Ectodermal cell (in vitro differentiated cells): ENCODE measurements at regions not wholly inside any gene's neighbourhood (a gene's known extent, or its start where the extent isn't known, plus 50 kb on each side); places are given as distances from the start of the nearest gene placed in this dataset.

ENCODE experiments used
- H3K27ac ChIP-seq: 2 replicates; pipeline ENCODE4 v1.7.0; 2013; ENCODE audit warnings: mild to moderate bottlenecking, low read depth, low read length; ENCODE audit not compliant: insufficient read depth, poor library complexity, severe bottlenecking
- H3K27me3 ChIP-seq: 2 replicates; pipeline ENCODE4 v1.7.0; 2013; ENCODE audit warnings: mild to moderate bottlenecking, low read length; ENCODE audit not compliant: insufficient read depth, control insufficient read depth, poor library complexity, severe bottlenecking
- H3K36me3 ChIP-seq: one replicate; pipeline ENCODE4 v1.7.0; 2013; ENCODE audit warnings: low read length; ENCODE audit not compliant: control insufficient read depth, insufficient read depth
- H3K4me1 ChIP-seq: one replicate; pipeline ENCODE4 v1.7.0; 2013; ENCODE audit warnings: low read length; ENCODE audit not compliant: control insufficient read depth, insufficient read depth
- H3K4me3 ChIP-seq: 2 replicates; pipeline ENCODE4 v1.7.0; 2013; ENCODE audit warnings: low read depth, low read length, control low read depth; ENCODE audit not compliant: insufficient read depth
- H3K9me3 ChIP-seq: 2 replicates; pipeline ENCODE4 v1.7.0; 2013; ENCODE audit warnings: mild to moderate bottlenecking, low read length, moderate library complexity; ENCODE audit not compliant: control insufficient read depth
- WGBS, 2 experiments: methylation state at CpG; one replicate each; pipeline ENCODE4 v1.1.7; 2013; ENCODE audit warnings: missing lambda C conversion rate in 2 of 2; 5-methylcytosine and 5-hydroxymethylcytosine counted together

GRCh38 chr10:91049296-91049987 lies 128.6 kb upstream of the ANKRD1 start:
- H3K4me3 ChIP-seq, result no peak overlapping the region
- H3K36me3 ChIP-seq, result no peaks in the 10 kb centered on the region
- WGBS, 2 experiments, result 64 to 74% methylated on average over 2 of the region's 2 CpGs
- H3K4me1 ChIP-seq, result peaks cover 39% of the 10 kb centered on the region
- no peaks in the 10 kb centered on the region for H3K27me3 ChIP-seq
- no peaks in the 10 kb centered on the region for H3K9me3 ChIP-seq
- peak overlapping the region; percentile 84 for H3K27ac ChIP-seq

GRCh38 chr10:91049988-91050360 lies 129.1 kb upstream of the ANKRD1 start:
- Histone ChIP-seq H3K4me3 (no peak overlapping the region), H3K9me3 (no peaks in the 10 kb centered on the region), H3K36me3 (no peaks in the 10 kb centered on the region), H3K4me1 (peaks cover 39% of the 10 kb centered on the region), H3K27me3 (no peaks in the 10 kb centered on the region), H3K27ac (peak overlapping the region; percentile 84)
- 76 to 90% methylated on average over 2 of the region's 2 CpGs for WGBS, 2 experiments

GRCh38 chr10:91050371-91051034 lies 129.6 kb upstream of the ANKRD1 start:
- H3K4me1 ChIP-seq, result peaks cover 39% of the 10 kb centered on the region

GRCh38 chr10:91051829-91052228 lies 130.9 kb upstream of the ANKRD1 start:
- Histone ChIP-seq H3K27ac (no peak overlapping the region), H3K9me3 (no peaks in the 10 kb centered on the region), H3K36me3 (no peaks in the 10 kb centered on the region), H3K4me1 (peaks cover 39% of the 10 kb centered on the region), H3K27me3 (no peaks in the 10 kb centered on the region), H3K4me3 (no peak overlapping the region)
- WGBS, 2 experiments, result 80 to 87% methylated on average over 3 of the region's 3 CpGs

More at GRCh38 chr10:91050371-91051034, 129.6 kb upstream of the ANKRD1 start:
- Histone ChIP-seq H3K27ac (peak overlapping the region; percentile 84), H3K4me3 (no peak overlapping the region), H3K27me3 (no peaks in the 10 kb centered on the region), H3K9me3 (no peaks in the 10 kb centered on the region), H3K36me3 (no peaks in the 10 kb centered on the region)
- WGBS, 2 experiments, result 51 to 52% methylated on average over 6 of the region's 6 CpGs

GRCh38 chr10:91054325-91054724 lies 133.4 kb upstream of the ANKRD1 start:
- 62 to 75% methylated on average over 2 of the region's 2 CpGs for WGBS, 2 experiments
- no peaks in the 10 kb centered on the region for H3K9me3 ChIP-seq
- peaks cover 33% of the 10 kb centered on the region for H3K4me1 ChIP-seq
- no peaks in the 10 kb centered on the region for H3K36me3 ChIP-seq
- H3K4me3 ChIP-seq, result no peak overlapping the region
- H3K27ac ChIP-seq, result peak overlapping the region; percentile 74
- no peaks in the 10 kb centered on the region for H3K27me3 ChIP-seq

- H3K4me3 ChIP-seq, result no peak overlapping the region
- H3K27ac ChIP-seq, result no peak overlapping the region
- H3K36me3 ChIP-seq, result no peaks in the 10 kb centered on the region
- no peaks in the 10 kb centered on the region for H3K27me3 ChIP-seq
- H3K9me3 ChIP-seq, result no peaks in the 10 kb centered on the region
- peaks cover 9% of the 10 kb centered on the region for H3K4me1 ChIP-seq
Observed at GRCh38 chr10:91061187-91061586, 140.3 kb upstream of the ANKRD1 start.

GRCh38 chr10:91061608-91062007 lies 140.7 kb upstream of the ANKRD1 start:
- H3K27me3 ChIP-seq, result no peaks in the 10 kb centered on the region

GRCh38 chr10:91062091-91062490 lies 141.2 kb upstream of the ANKRD1 start:
- Histone ChIP-seq H3K27me3 (no peaks in the 10 kb centered on the region), H3K36me3 (no peaks in the 10 kb centered on the region), H3K4me1 (peaks cover 9% of the 10 kb centered on the region), H3K9me3 (no peaks in the 10 kb centered on the region), H3K4me3 (no peak overlapping the region), H3K27ac (no peak overlapping the region)
- 91 to 100% methylated on average over 1 to 3 of the region's 3 CpGs for WGBS, 2 experiments

More at GRCh38 chr10:91061608-91062007, 140.7 kb upstream of the ANKRD1 start:
- 82 to 87% methylated on average over 2 of the region's 2 CpGs for WGBS, 2 experiments
- Histone ChIP-seq H3K4me1 (peaks cover 9% of the 10 kb centered on the region), H3K9me3 (no peaks in the 10 kb centered on the region), H3K36me3 (no peaks in the 10 kb centered on the region), H3K27ac (no peak overlapping the region), H3K4me3 (no peak overlapping the region)

GRCh38 chr10:91071786-91072185 lies 148.7 kb upstream of the PCGF5 start:
- no peaks in the 10 kb centered on the region for H3K36me3 ChIP-seq
- WGBS, 2 experiments, result 44 to 48% methylated on average over 1 of the region's 1 CpG
- no peaks in the 10 kb centered on the region for H3K4me1 ChIP-seq
- no peaks in the 10 kb centered on the region for H3K27me3 ChIP-seq
- H3K4me3 ChIP-seq, result no peak overlapping the region
- no peaks in the 10 kb centered on the region for H3K9me3 ChIP-seq
- no peak overlapping the region for H3K27ac ChIP-seq

- H3K4me1 ChIP-seq, result no peaks in the 10 kb centered on the region
- no peak overlapping the region for H3K27ac ChIP-seq
- no peak overlapping the region for H3K4me3 ChIP-seq
- H3K36me3 ChIP-seq, result no peaks in the 10 kb centered on the region
- no peaks in the 10 kb centered on the region for H3K9me3 ChIP-seq
- WGBS, 2 experiments, result 87 to 92% methylated on average over 3 to 4 of the region's 4 CpGs
- H3K27me3 ChIP-seq, result no peaks in the 10 kb centered on the region
Observed at GRCh38 chr10:91073286-91073979, 147.0 kb upstream of the PCGF5 start.
